GM12878 (cell line): ENCODE measurements at regions not wholly inside any gene's neighbourhood (a gene's known extent, or its start where the extent isn't known, plus 50 kb on each side); places are given as distances from the start of the nearest gene placed in this dataset.

Source experiments
- ATAC-seq: fragments of 200-7000 bp; cut with Tn5 transposase; 3 replicates; pipeline ENCODE4 v1.9.1; 2020; ENCODE audit warnings: mild to moderate bottlenecking, moderate library complexity
- BruUV-seq: library from RNA; stranded (reverse); fragments of 400-500 nt; replicated peaks from 2 replicates; lab custom pipeline; 2021; lab: Mats Ljungman, UMichigan
- CTCF ChIA-PET: fragments of 300-600 bp; sonication (Branson Sonifier 250); formaldehyde crosslinking; extraction: SDS; loops from one replicate; lab custom pipeline; 2021; ENCODE audit warnings: inconsistent platforms; lab: Yijun Ruan, JAX
- POLR2A ChIA-PET: fragments of 350-600 bp; formaldehyde crosslinking; extraction: SDS; loops from one replicate; lab custom pipeline; 2021; ENCODE audit warnings: inconsistent platforms; lab: Charles Lee
- RAD21 ChIA-PET: fragments of 300-600 bp; sonication (Branson Sonifier 250); formaldehyde crosslinking; loops from one replicate; lab custom pipeline; 2023; ENCODE audit warnings: antibody characterized with exemption; ENCODE audit not compliant: unreplicated experiment; lab: Charles Lee
- SMC1A ChIA-PET: fragments of 300-600 bp; sonication (Branson Sonifier 250); formaldehyde crosslinking; loops from one replicate; lab custom pipeline; 2023; ENCODE audit not compliant: unreplicated experiment, uncharacterized antibody; lab: Charles Lee
- DNase-seq: peaks from one replicate; pipeline ENCODE4 v3.0.0-alpha.2; 2011; ENCODE audit warnings: low read depth, low spot score
- FAIRE-seq: peaks from 3 replicates; lab custom pipeline; 2011; peaks lifted over from hg19 to GRCh38; lab: Jason Lieb, UNC
- H2AFZ ChIP-seq: 2 replicates; pipeline ENCODE4 v1.6.0; 2011; ENCODE audit warnings: low read depth, low read length, control low read depth; ENCODE audit not compliant: control insufficient read depth
- H3K27ac ChIP-seq: 2 replicates; pipeline ENCODE4 v1.5.1; 2011; ENCODE audit warnings: control low read depth; ENCODE audit not compliant: control insufficient read depth, insufficient read depth
- H3K27me3 ChIP-seq, 2 experiments: replicated peaks in 1 of 2; 2 replicates each; pipeline versions ENCODE4 v1.6.0 to v1.6.1; 2011; ENCODE audit warnings: low read length in 1 of 2; ENCODE audit not compliant: control insufficient read depth in 2 of 2, insufficient read depth in 2 of 2
- H3K36me3 ChIP-seq, 2 experiments: 2 replicates each; pipeline ENCODE4 v1.5.1; 2011; ENCODE audit warnings: low read length in 1 of 2; ENCODE audit not compliant: control insufficient read depth in 2 of 2, insufficient read depth in 2 of 2
- H3K4me1 ChIP-seq: 2 replicates; pipeline ENCODE4 v1.6.1; 2011; ENCODE audit warnings: mild to moderate bottlenecking, low read length, moderate library complexity, mixed read lengths; ENCODE audit not compliant: control insufficient read depth, insufficient read depth
- H3K4me2 ChIP-seq: 2 replicates; pipeline ENCODE4 v1.6.0; 2011; ENCODE audit warnings: control low read depth; ENCODE audit not compliant: control insufficient read depth, insufficient read depth
- H3K4me3 ChIP-seq: fragments of 200-600 bp; sonication (generic); 2 replicates; pipeline ENCODE4 v1.5.1; 2016
- H3K79me2 ChIP-seq: 2 replicates; pipeline ENCODE4 v1.6.0; 2011; ENCODE audit warnings: low read length; ENCODE audit not compliant: control insufficient read depth, insufficient read depth
- H3K9ac ChIP-seq: 2 replicates; pipeline ENCODE4 v1.8.0; 2011; ENCODE audit warnings: low read length, control low read depth, mixed read lengths; ENCODE audit not compliant: control insufficient read depth, insufficient read depth
- H3K9me3 ChIP-seq: replicated peaks from 3 replicates; pipeline ENCODE4 v1.5.1; 2011; ENCODE audit warnings: mild to moderate bottlenecking, low read length; ENCODE audit not compliant: control insufficient read depth, insufficient read depth
- H4K20me1 ChIP-seq: 2 replicates; pipeline ENCODE4 v1.6.0; 2011; ENCODE audit not compliant: control insufficient read depth, insufficient read depth
- EGR1 ChIP-seq, 2 experiments: IDR thresholded peaks; 1 replicate in 1 of 2; 2 replicates in 1 of 2; pipeline ENCODE4 v1.6.1; 2011 to 2012; ENCODE audit warnings: low read depth in 2 of 2, low read length in 2 of 2, borderline replicate concordance in 1 of 2, mild to moderate bottlenecking in 1 of 2, moderate library complexity in 1 of 2
- IKZF1 ChIP-seq: fragments of 450-650 bp; conservative IDR thresholded peaks from 2 replicates; pipeline ENCODE4 v1.6.1; 2017; ENCODE audit warnings: antibody characterized with exemption, mild to moderate bottlenecking
- MYC ChIP-seq: IDR thresholded peaks from 2 replicates; pipeline ENCODE4 v1.6.1; 2011; ENCODE audit warnings: mild to moderate bottlenecking, low read length, moderate library complexity, inconsistent platforms; ENCODE audit not compliant: insufficient read depth, insufficient replicate concordance, insufficient read length, severe bottlenecking
- NR2C2 ChIP-seq: IDR thresholded peaks from 2 replicates; pipeline ENCODE4 v1.6.1; 2011; ENCODE audit warnings: borderline replicate concordance, low read depth; ENCODE audit not compliant: control insufficient read depth, insufficient read length
- NR2F1 ChIP-seq: fragments of 450-650 bp; conservative IDR thresholded peaks from 2 replicates; pipeline ENCODE4 v1.6.1; 2017; ENCODE audit warnings: mild to moderate bottlenecking
- RELA ChIP-seq: fragments of 450-650 bp; IDR thresholded peaks from 2 replicates; pipeline ENCODE4 v1.8.0; 2014; ENCODE audit warnings: borderline replicate concordance; ENCODE audit not compliant: partially characterized antibody
- SUZ12 ChIP-seq: fragments of 200-600 bp; sonication (generic); IDR thresholded peaks from one replicate; pipeline ENCODE4 v1.6.1; 2018; ENCODE audit warnings: antibody characterized with exemption, mild to moderate bottlenecking; ENCODE audit not compliant: unreplicated experiment
- TCF12 ChIP-seq: IDR thresholded peaks from 2 replicates; pipeline ENCODE4 v1.6.1; 2011; ENCODE audit warnings: low read depth, mild to moderate bottlenecking, low read length
- YY1 ChIP-seq: IDR thresholded peaks from 2 replicates; pipeline ENCODE4 v1.6.1; 2011; ENCODE audit warnings: low read depth, mild to moderate bottlenecking, low read length
- ZNF274 ChIP-seq: IDR thresholded peaks from one replicate; pipeline ENCODE4 v1.8.0; 2011; ENCODE audit not compliant: insufficient read length, insufficient read depth
- WGBS: methylation state at CpG from one replicate; pipeline ENCODE4 v1.1.6; 2016; ENCODE audit warnings: low lambda C conversion rate; ENCODE audit not compliant: insufficient replicate concordance, insufficient coverage; ENCODE audit errors: missing lambda C conversion rate; 5-methylcytosine and 5-hydroxymethylcytosine counted together
- in situ Hi-C: fragments of 300-500 bp; cut with MboI; formaldehyde crosslinking; loops from 9 replicates; pipeline ENCODE4 v1.14.3; 2018; ENCODE audit warnings: mixed read lengths
- intact Hi-C: fragments of 100-400 bp; cut with micrococcal nuclease; formaldehyde crosslinking; loops from one replicate; pipeline ENCODE4 v1.14.2; 2022; ENCODE audit not compliant: unreplicated experiment
- TF ChIP-seq, protein P1 (sequence below): fragments of 150-350 bp; IDR thresholded peaks from 2 replicates; pipeline ENCODE4 v1.6.1; 2014; ENCODE audit warnings: mild to moderate bottlenecking, low read depth, low read length
- TF ChIP-seq, protein P2 (sequence below): IDR thresholded peaks from 2 replicates; pipeline ENCODE4 v1.6.1; 2011; ENCODE audit warnings: low read depth, low read length, improper control_type of control experiment, borderline replicate concordance

- H3K4me2 ChIP-seq = no peak overlapping the region
- DNase-seq = no peak
- SMC1A ChIA-PET = interaction anchor here (0.6 kb wide), 1 partner anchor 17 kb away, joined by 3 read pairs; no protein-coding TSS in a partner anchor
- H3K27me3 ChIP-seq = no peaks in the 10 kb centered on the region
- no peaks in the 10 kb centered on the region for H4K20me1 ChIP-seq
- H3K9me3 ChIP-seq = no peaks in the 10 kb centered on the region
- no peak overlapping the region for H3K4me3 ChIP-seq
- intact Hi-C loops = no loop called here
- no peak overlapping the region for H3K9ac ChIP-seq
- H3K79me2 ChIP-seq = no peaks in the 10 kb centered on the region
- WGBS = 0% methylated on average over 1 of the region's 1 CpG
- RAD21 ChIA-PET = no interaction called here
- H3K36me3 ChIP-seq = no peaks in the 10 kb centered on the region
- CTCF ChIA-PET = no interaction called here
- no peak for ATAC-seq
- BruUV-seq = no TSS peak
- no peak for TF ChIP-seq NR2F1
- no peak for TF ChIP-seq ZNF274
- TF ChIP-seq, protein P1, sequence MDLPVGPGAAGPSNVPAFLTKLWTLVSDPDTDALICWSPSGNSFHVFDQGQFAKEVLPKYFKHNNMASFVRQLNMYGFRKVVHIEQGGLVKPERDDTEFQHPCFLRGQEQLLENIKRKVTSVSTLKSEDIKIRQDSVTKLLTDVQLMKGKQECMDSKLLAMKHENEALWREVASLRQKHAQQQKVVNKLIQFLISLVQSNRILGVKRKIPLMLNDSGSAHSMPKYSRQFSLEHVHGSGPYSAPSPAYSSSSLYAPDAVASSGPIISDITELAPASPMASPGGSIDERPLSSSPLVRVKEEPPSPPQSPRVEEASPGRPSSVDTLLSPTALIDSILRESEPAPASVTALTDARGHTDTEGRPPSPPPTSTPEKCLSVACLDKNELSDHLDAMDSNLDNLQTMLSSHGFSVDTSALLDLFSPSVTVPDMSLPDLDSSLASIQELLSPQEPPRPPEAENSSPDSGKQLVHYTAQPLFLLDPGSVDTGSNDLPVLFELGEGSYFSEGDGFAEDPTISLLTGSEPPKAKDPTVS = no peak
- no peak for TF ChIP-seq MYC
- TF ChIP-seq, all 136 proteins: peak for 0
- Histone ChIP-seq H2AFZ (no peak overlapping the region), H3K27ac (no peak overlapping the region), H3K4me1 (no peaks in the 10 kb centered on the region)
- in situ Hi-C loops = no loop called here
- POLR2A ChIA-PET = no interaction called here
- no peak for FAIRE-seq
These were observed 471.8 kb upstream of the RUNX1 start for GRCh38 chr21:35520856-35521255.

DNA sequence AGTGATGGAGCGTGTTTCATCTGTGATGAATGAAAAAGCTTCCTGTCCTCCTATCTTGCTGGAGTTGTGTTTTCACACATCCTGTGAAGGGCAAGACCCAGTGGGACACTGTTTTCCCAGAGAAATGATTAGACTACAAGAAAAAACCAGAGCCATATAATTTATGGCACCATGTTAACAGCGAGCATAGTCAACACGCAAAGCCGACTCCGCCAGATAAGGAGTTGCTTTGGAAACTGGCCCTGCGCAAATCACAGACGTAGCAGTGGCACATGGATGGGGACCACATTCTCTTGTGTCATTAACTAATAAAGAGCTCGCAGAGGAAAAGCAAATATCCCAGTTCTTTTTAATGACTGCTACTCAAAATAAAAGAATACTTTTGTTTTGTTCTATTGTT, 471.2 kb upstream of the RUNX1 start:
- DNase-seq = no peak
- H3K4me1 ChIP-seq = no peaks in the 10 kb centered on the region
- ChIA-PET POLR2A (no interaction called here), RAD21 (no interaction called here), SMC1A (no interaction called here), CTCF (no interaction called here)
- no peak overlapping the region for H2AFZ ChIP-seq
- no peak for FAIRE-seq
- no peak overlapping the region for H3K27ac ChIP-seq
- WGBS = 59% methylated on average over 8 of the region's 8 CpGs
- in situ Hi-C loops (no loop called here), intact Hi-C loops (no loop called here)
- H3K9ac ChIP-seq = no peak overlapping the region
- no peak overlapping the region for H3K4me2 ChIP-seq
- no peaks in the 10 kb centered on the region for H3K27me3 ChIP-seq
- BruUV-seq = no TSS peak
- H3K36me3 ChIP-seq = no peaks in the 10 kb centered on the region
- H3K9me3 ChIP-seq = no peaks in the 10 kb centered on the region
- no peak overlapping the region for H3K4me3 ChIP-seq
- ATAC-seq = no peak
- H4K20me1 ChIP-seq = no peaks in the 10 kb centered on the region
- no peaks in the 10 kb centered on the region for H3K79me2 ChIP-seq
- no peak for TF ChIP-seq IKZF1
- TF ChIP-seq RELA = no peak
- TF ChIP-seq, protein P2, sequence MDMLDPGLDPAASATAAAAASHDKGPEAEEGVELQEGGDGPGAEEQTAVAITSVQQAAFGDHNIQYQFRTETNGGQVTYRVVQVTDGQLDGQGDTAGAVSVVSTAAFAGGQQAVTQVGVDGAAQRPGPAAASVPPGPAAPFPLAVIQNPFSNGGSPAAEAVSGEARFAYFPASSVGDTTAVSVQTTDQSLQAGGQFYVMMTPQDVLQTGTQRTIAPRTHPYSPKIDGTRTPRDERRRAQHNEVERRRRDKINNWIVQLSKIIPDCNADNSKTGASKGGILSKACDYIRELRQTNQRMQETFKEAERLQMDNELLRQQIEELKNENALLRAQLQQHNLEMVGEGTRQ = no peak
- no peak for TF ChIP-seq SUZ12
- TF ChIP-seq YY1 = no peak
- no peak for TF ChIP-seq EGR1 (IDR thresholded peaks at IDR 0.05; ENCODE audit: borderline replicate concordance in 1 of 2, low read depth in 2 of 2, low read length in 2 of 2)
- no peak for TF ChIP-seq TCF12
- no peak for TF ChIP-seq NR2C2
